ENCODE measurements at regions not wholly inside any gene's neighbourhood (a gene's known extent, or its start where the extent isn't known, plus 50 kb on each side); places are given as distances from the start of the nearest gene placed in this dataset.

DNA sequence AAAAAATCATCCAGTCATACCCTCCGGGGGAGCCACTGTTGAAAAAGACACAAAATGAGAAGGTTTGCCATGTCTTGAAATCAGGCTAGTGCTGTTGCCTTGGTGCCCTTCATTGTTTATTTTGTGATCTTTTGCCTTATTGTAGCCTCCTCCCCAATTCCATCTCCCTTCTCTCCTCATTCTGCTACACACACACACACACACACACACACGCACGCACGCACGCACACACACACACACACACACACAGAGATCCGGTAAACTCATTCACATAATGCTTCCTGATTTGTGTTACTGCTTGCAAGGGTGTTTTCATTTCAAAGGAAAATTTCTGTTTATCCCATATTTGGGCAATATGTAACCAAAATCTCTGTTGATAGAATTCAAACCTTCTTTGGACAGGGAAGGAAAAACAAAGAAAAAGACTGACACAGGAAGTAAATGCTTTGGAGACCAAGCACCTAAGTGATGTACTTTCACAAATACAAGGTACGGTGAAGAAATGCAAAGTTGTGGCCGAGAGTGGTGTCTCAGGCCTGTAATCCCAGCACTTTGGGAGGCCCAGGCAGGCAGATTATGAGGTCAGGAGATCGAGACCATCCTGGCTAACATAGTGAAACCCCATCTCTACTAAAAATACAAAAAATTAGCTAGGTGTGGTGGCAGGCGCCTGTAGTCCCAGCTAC is 141.1 kb upstream of the CDK13 start:
- POLR2A ChIA-PET: no interaction called here
- CTCF ChIA-PET: no interaction called here
- no peaks in the 10 kb centered on the region for H3K36me3 ChIP-seq (ENCODE audit: control insufficient read depth in 2 of 2, extremely low read depth in 1 of 2, insufficient read depth in 2 of 2, low read length in 2 of 2)
- dilution Hi-C loops (cut with MboI; ENCODE audit: extremely low pct_ligation_motif_present, low sequenced_read_pairs): no loop called here
- intact Hi-C loops (cut with micrococcal nuclease): no loop called here
- no TSS peak for BruUV-seq (replicated peaks)
- H3K27me3 ChIP-seq (ENCODE audit: control insufficient read depth in 2 of 2, insufficient read depth in 2 of 2, low read length in 2 of 2): peaks cover 3 to 6% of the 10 kb centered on the region in 2 experiments
- TF ChIP-seq, protein P1, sequence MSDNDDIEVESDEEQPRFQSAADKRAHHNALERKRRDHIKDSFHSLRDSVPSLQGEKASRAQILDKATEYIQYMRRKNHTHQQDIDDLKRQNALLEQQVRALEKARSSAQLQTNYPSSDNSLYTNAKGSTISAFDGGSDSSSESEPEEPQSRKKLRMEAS (IDR thresholded peaks at IDR 0.05; ENCODE audit: insufficient read depth, insufficient read length): no peak
- TF ChIP-seq, protein P2, sequence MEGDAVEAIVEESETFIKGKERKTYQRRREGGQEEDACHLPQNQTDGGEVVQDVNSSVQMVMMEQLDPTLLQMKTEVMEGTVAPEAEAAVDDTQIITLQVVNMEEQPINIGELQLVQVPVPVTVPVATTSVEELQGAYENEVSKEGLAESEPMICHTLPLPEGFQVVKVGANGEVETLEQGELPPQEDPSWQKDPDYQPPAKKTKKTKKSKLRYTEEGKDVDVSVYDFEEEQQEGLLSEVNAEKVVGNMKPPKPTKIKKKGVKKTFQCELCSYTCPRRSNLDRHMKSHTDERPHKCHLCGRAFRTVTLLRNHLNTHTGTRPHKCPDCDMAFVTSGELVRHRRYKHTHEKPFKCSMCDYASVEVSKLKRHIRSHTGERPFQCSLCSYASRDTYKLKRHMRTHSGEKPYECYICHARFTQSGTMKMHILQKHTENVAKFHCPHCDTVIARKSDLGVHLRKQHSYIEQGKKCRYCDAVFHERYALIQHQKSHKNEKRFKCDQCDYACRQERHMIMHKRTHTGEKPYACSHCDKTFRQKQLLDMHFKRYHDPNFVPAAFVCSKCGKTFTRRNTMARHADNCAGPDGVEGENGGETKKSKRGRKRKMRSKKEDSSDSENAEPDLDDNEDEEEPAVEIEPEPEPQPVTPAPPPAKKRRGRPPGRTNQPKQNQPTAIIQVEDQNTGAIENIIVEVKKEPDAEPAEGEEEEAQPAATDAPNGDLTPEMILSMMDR (IDR thresholded peaks at IDR 0.05; ENCODE audit: extremely low read depth in 1 of 2, insufficient read depth in 1 of 2, low read depth in 1 of 2, low read length in 2 of 2): no peak
- TF ChIP-seq GATA2 (IDR thresholded peaks at IDR 0.05; ENCODE audit: insufficient read depth, insufficient read length, low read depth, low read length): no peak
- no peak overlapping the region for H3K27ac ChIP-seq (ENCODE audit: insufficient read depth, low read depth, low read length)
- FAIRE-seq (no peak), DNase-seq (ENCODE audit: low read depth, low spot score) (no peak)
- H3K9me3 ChIP-seq (replicated peaks; ENCODE audit: control insufficient read depth, insufficient read depth, low read length): no peaks in the 10 kb centered on the region
- no peak overlapping the region for H3K4me2 ChIP-seq (ENCODE audit: insufficient read depth, low read length)
- no peaks in the 10 kb centered on the region for H3K4me1 ChIP-seq (ENCODE audit: control insufficient read depth, extremely low read depth, insufficient read depth, low read length)
- no peaks in the 10 kb centered on the region for H3K9me1 ChIP-seq (replicated peaks; ENCODE audit: control insufficient read depth, extremely low read depth, insufficient read depth, low read length)
- H4K20me1 ChIP-seq (replicated peaks; ENCODE audit: control insufficient read depth, extremely low read depth, insufficient read depth, low read length): no peaks in the 10 kb centered on the region
- H3K9ac ChIP-seq (replicated peaks; ENCODE audit: extremely low read depth, insufficient read depth, low read length): no peak overlapping the region
- no peak overlapping the region for H2AFZ ChIP-seq (ENCODE audit: low read depth, low read length)
- no peaks in the 10 kb centered on the region for H3K79me2 ChIP-seq (ENCODE audit: control insufficient read depth, insufficient read depth, low read length)
- H3K4me3 ChIP-seq (replicated peaks in 1 of 3; ENCODE audit: insufficient read depth in 1 of 3, low read depth in 1 of 3, low read length in 3 of 3): no peak overlapping the region

DNA sequence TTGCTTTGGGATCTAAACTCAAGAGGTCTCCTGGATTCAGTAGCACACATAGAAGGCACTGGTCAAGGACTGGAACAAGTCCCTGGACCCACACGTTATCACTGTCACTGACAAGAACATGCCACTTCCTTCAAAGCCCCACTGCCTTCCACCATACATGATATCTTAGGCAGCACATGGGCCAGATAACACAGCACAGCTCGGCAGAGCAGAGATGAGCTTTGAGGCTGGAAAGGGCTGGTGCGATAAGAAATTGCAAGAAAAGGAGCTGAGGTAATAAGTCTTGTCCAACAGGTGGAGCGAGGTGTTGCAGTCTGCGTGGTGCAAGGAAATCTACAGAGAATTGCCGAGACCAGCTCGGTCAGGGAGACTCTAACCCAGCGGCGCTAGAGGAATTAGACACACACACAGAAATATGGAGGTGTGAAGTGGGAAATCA is 139.8 kb upstream of the CDK13 start:
- Histone ChIP-seq H3K4me1 (ENCODE audit: control insufficient read depth, extremely low read depth, insufficient read depth, low read length) (no peaks in the 10 kb centered on the region), H3K9me1 (replicated peaks; ENCODE audit: control insufficient read depth, extremely low read depth, insufficient read depth, low read length) (no peaks in the 10 kb centered on the region), H3K27ac (ENCODE audit: insufficient read depth, low read depth, low read length) (no peak overlapping the region), H4K20me1 (replicated peaks; ENCODE audit: control insufficient read depth, extremely low read depth, insufficient read depth, low read length) (no peaks in the 10 kb centered on the region), H2AFZ (ENCODE audit: low read depth, low read length) (no peak overlapping the region), H3K4me2 (ENCODE audit: insufficient read depth, low read length) (no peak overlapping the region), H3K36me3 (ENCODE audit: control insufficient read depth in 2 of 2, extremely low read depth in 1 of 2, insufficient read depth in 2 of 2, low read length in 2 of 2) (no peaks in the 10 kb centered on the region), H3K27me3 (ENCODE audit: control insufficient read depth in 2 of 2, insufficient read depth in 2 of 2, low read length in 2 of 2) (peaks cover 9 to 19% of the 10 kb centered on the region in 2 experiments), H3K9me3 (replicated peaks; ENCODE audit: control insufficient read depth, insufficient read depth, low read length) (no peaks in the 10 kb centered on the region), H3K9ac (replicated peaks; ENCODE audit: extremely low read depth, insufficient read depth, low read length) (no peak overlapping the region), H3K79me2 (ENCODE audit: control insufficient read depth, insufficient read depth, low read length) (no peaks in the 10 kb centered on the region), H3K4me3 (replicated peaks in 1 of 3; ENCODE audit: insufficient read depth in 1 of 3, low read depth in 1 of 3, low read length in 3 of 3) (no peak overlapping the region)
- dilution Hi-C loops (cut with MboI; ENCODE audit: extremely low pct_ligation_motif_present, low sequenced_read_pairs) (no loop called here), intact Hi-C loops (cut with micrococcal nuclease) (no loop called here)
- no TSS peak for BruUV-seq (replicated peaks)
- DNase-seq (ENCODE audit: low read depth, low spot score) (no peak), FAIRE-seq (no peak)
- POLR2A ChIA-PET: no interaction called here
- CTCF ChIA-PET: no interaction called here
- TF ChIP-seq, protein P2 (IDR thresholded peaks at IDR 0.05; ENCODE audit: extremely low read depth in 1 of 2, insufficient read depth in 1 of 2, low read depth in 1 of 2, low read length in 2 of 2): no peak
- TF ChIP-seq MYC (IDR thresholded peaks at IDR 0.05; ENCODE audit: low read depth, low read length) (no peak), JUN (IDR thresholded peaks at IDR 0.05; ENCODE audit: borderline replicate concordance, insufficient read depth, insufficient read length, low read depth) (no peak), EZH2 (IDR thresholded peaks at IDR 0.05; ENCODE audit: borderline replicate concordance, low read depth, low read length, severe bottlenecking) (no peak), FOS (IDR thresholded peaks at IDR 0.05; ENCODE audit: borderline replicate concordance, insufficient read depth, low read length) (no peak), POLR2AphosphoS5 (IDR thresholded peaks at IDR 0.05; ENCODE audit: insufficient read depth, low read depth, low read length) (no peak), POLR2A (IDR thresholded peaks at IDR 0.05; ENCODE audit: low read depth, low read length) (no peak), GATA2 (IDR thresholded peaks at IDR 0.05; ENCODE audit: insufficient read depth, insufficient read length, low read depth, low read length) (no peak)
- TF ChIP-seq, protein P1 (IDR thresholded peaks at IDR 0.05; ENCODE audit: insufficient read depth, insufficient read length): no peak

Data from endothelial cell of umbilical vein (primary cell).